PC-9 (cell line): ENCODE measurements at regions not wholly inside any gene's neighbourhood (a gene's known extent, or its start where the extent isn't known, plus 50 kb on each side); places are given as distances from the start of the nearest gene placed in this dataset.

Source experiments
- CTCF ChIP-seq: fragments of 200-600 bp; sonication (generic); conservative IDR thresholded peaks from 2 replicates; pipeline ENCODE4 v1.6.1; 2017; ENCODE audit warnings: mixed run types, antibody characterized with exemption, mild to moderate bottlenecking, moderate library complexity
- EZH2 ChIP-seq: fragments of 200-600 bp; sonication (generic); IDR thresholded peaks from 2 replicates; pipeline ENCODE4 v1.8.0; 2017; ENCODE audit warnings: antibody characterized with exemption, low read depth

GRCh38 chr5:17928581-17928981 lies 294.3 kb downstream of the TAF11L14 start:
- no peak for TF ChIP-seq CTCF
- TF ChIP-seq EZH2, result no peak
